MM.1S (cell line): ENCODE measurements at regions not wholly inside any gene's neighbourhood (a gene's known extent, or its start where the extent isn't known, plus 50 kb on each side); places are given as distances from the start of the nearest gene placed in this dataset.

Experiments
- CTCF ChIP-seq: fragments of 300-600 bp; sonication (generic); IDR thresholded peaks from 2 replicates; pipeline ENCODE4 v1.5.1; 2016; ENCODE audit warnings: antibody characterized with exemption, low read length, mixed read lengths
- EZH2 ChIP-seq: fragments of 300-600 bp; sonication (generic); optimal IDR thresholded peaks from 2 replicates; pipeline ENCODE3; 2017; ENCODE audit warnings: low read depth, mild to moderate bottlenecking, antibody characterized with exemption, low read length, mixed read lengths
- EZH2phosphoT487 ChIP-seq: fragments of 300-600 bp; sonication (generic); IDR thresholded peaks from 2 replicates; pipeline ENCODE4 v1.6.1; 2018; ENCODE audit warnings: antibody characterized with exemption, low read length

DNA sequence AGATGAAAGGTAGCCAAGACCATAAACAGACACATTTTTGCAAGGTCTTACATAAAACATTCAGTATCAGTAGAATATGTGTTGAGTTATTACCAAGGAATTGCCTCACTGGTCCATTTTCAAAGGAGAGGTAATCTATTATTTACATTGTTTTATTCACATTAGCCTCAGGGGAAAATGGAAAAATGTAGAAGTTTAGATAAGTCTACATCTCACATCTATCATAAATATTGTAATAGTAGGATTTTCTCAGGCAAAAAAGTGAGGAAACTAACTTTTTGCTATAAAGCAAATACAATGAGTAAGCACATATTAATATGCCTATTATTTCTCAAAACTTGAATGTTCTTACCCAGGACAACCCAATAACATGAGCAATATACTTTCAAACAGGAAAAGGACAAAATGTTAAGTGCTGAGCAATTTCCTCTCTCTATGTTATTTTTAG is 184.6 kb upstream of the AGTR1 start:
- TF ChIP-seq CTCF (no peak), EZH2phosphoT487 (no peak), EZH2 (no peak)
